Body of pancreas (tissue), 4 donors: ENCODE measurements at regions not wholly inside any gene's neighbourhood (a gene's known extent, or its start where the extent isn't known, plus 50 kb on each side); places are given as distances from the start of the nearest gene placed in this dataset.

ENCODE experiments used
- POLR2A ChIP-seq, 3 donors: fragments of 450-650 bp; IDR thresholded peaks; one replicate each; pipeline ENCODE4 v1.6.1; 2016; ENCODE audit warnings: antibody characterized with exemption in 3 of 3, mild to moderate bottlenecking in 2 of 3
- TF ChIP-seq, protein P1 (sequence below), 7 experiments: fragments of 450-650 bp in 4 of 7; fragments of 200-600 bp in 3 of 7; sonication (generic) in 3 of 7; IDR thresholded peaks; one replicate each; pipeline ENCODE4 v1.5.1; 2016 to 2019; ENCODE audit warnings: antibody characterized with exemption in 7 of 7

DNA sequence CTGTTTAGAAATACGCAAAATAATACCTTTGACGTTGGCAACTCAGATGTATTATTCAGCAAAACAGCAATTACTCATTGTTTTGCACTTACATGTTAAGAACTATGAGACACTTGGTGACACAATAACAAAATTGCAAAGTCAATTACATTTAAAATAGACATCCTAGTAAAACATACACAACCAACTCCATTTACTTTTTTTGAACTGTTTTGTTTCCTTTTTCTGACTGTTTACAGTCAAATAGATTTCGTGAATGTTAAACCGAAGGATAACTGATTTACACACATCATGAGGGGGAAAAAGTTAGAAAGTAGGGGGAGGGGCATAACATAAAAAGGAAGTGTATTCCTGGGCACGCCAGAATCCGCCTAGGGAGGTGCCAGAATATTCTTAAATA, 220.1 kb downstream of the MEF2C start:
- TF ChIP-seq POLR2A (IDR thresholded peaks at IDR 0.05): no peak
- TF ChIP-seq, protein P1, sequence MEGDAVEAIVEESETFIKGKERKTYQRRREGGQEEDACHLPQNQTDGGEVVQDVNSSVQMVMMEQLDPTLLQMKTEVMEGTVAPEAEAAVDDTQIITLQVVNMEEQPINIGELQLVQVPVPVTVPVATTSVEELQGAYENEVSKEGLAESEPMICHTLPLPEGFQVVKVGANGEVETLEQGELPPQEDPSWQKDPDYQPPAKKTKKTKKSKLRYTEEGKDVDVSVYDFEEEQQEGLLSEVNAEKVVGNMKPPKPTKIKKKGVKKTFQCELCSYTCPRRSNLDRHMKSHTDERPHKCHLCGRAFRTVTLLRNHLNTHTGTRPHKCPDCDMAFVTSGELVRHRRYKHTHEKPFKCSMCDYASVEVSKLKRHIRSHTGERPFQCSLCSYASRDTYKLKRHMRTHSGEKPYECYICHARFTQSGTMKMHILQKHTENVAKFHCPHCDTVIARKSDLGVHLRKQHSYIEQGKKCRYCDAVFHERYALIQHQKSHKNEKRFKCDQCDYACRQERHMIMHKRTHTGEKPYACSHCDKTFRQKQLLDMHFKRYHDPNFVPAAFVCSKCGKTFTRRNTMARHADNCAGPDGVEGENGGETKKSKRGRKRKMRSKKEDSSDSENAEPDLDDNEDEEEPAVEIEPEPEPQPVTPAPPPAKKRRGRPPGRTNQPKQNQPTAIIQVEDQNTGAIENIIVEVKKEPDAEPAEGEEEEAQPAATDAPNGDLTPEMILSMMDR (IDR thresholded peaks at IDR 0.05): no peak
